ENCODE measurements at regions not wholly inside any gene's neighbourhood (a gene's known extent, or its start where the extent isn't known, plus 50 kb on each side); places are given as distances from the start of the nearest gene placed in this dataset.
"Not testable (repeated sequence)": the region's sequence is repeated elsewhere in the genome, so short reads cannot be mapped to it uniquely, and the experiment has no call there.

DNA sequence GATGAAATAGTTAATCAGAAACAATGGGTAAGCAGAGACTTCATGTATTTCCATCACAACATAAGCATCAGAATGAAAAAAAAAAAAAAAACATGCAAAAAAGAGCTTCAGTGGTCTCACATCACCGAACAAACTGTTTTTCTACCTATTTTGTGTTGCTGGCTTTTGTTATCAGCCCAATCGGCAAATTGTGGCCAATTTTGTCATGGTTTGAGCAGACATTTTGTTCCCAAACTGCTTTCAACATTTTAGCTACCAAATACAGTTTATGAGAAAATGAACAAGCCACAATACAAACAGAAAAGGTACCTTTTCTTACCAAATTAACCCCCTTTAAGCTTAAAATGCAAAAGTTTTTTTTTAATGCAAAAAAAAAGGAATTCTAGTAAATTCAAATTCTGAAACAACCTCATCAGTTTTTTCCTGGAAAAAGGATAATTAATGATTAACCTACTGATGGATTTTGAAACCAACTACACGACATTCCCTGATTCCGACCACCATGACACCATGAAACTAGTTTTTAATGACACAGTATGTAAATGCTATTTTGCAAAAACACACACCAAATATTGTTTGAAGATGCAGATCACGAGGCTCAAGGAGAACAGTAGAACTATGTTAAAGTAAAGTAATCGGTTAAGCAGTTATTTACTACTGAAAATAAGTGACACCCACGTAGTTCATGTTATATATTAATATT lies 316.7 kb downstream of the BCL2L11 start:
- H3K9ac ChIP-seq (ENCODE audit: low read length); H4K20me1 ChIP-seq (ENCODE audit: control insufficient read depth, insufficient read depth, low read length, poor library complexity, severe bottlenecking); POLR2A ChIA-PET; H3K36me3 ChIP-seq (replicated peaks in 1 of 2; ENCODE audit: control extremely low read depth in 1 of 2, control insufficient read depth in 1 of 2, extremely low read depth in 1 of 2, insufficient read depth in 2 of 2, low read length in 1 of 2); H3K27ac ChIP-seq (ENCODE audit: low read length in 2 of 2); H3K4me1 Mint-ChIP-seq; H3K9me3 Mint-ChIP-seq (ENCODE audit: insufficient read depth); H3K27ac Mint-ChIP-seq; H3K9me3 ChIP-seq (ENCODE audit: control extremely low read depth in 1 of 3, control insufficient read depth in 2 of 3, insufficient read depth in 1 of 3, low read length in 2 of 3); H3K27me3 Mint-ChIP-seq; H3K4me3 ChIP-seq (ENCODE audit: control extremely low read depth in 1 of 5, extremely low read depth in 1 of 5, insufficient read depth in 1 of 5, low read depth in 2 of 5, low read length in 4 of 5); H3K79me2 ChIP-seq (ENCODE audit: control insufficient read depth, insufficient read depth, low read length); H3K27me3 ChIP-seq (replicated peaks in 1 of 4; ENCODE audit: control extremely low read depth in 1 of 4, control insufficient read depth in 3 of 4, insufficient read depth in 4 of 4, low read length in 3 of 4); intact Hi-C loops (cut with micrococcal nuclease); H2AFZ ChIP-seq (ENCODE audit: insufficient read depth, low read depth, low read length, poor library complexity, severe bottlenecking); DNase-seq; H3K4me3 Mint-ChIP-seq; H3K4me2 ChIP-seq (replicated peaks; ENCODE audit: low read depth, low read length, poor library complexity, severe bottlenecking): not testable (repeated sequence)
- CTCF ChIA-PET: interaction anchor here (0.8 kb wide), 1 partner anchor 217 kb away, joined by 3 read pairs; no protein-coding TSS in a partner anchor
- ATAC-seq (ENCODE audit: low read depth): peak; percentile 8
- H3K4me1 ChIP-seq (ENCODE audit: control insufficient read depth in 2 of 2, insufficient read depth in 2 of 2, low read length in 2 of 2): peaks cover 1 to 10% of the 10 kb centered on the region in 2 donors
- WGBS (ENCODE audit: insufficient coverage): no CpG with 5 or more reads among the region's 7 CpGs

DNA sequence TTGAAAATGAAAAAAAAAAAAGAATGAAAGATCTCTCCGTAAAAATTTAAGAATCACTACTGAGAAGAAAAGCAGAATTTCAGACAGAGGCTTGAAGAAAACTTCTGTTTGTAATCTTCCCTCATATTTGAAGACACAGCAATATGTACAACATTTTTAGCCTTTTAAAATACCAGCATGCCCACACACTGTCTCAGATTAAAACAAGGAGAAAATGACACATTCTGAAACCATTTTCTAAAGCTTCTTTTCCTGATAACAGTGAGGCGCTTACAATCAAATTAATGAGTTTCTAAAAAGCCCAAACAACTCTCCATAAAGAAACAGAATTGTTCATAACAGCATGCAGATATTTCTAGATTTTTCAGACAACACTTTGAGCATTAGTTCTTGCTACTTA lies 317.4 kb downstream of the BCL2L11 start:
- not testable (repeated sequence) for H3K4me3 ChIP-seq (ENCODE audit: control extremely low read depth in 1 of 5, extremely low read depth in 1 of 5, insufficient read depth in 1 of 5, low read depth in 2 of 5, low read length in 4 of 5)

DNA sequence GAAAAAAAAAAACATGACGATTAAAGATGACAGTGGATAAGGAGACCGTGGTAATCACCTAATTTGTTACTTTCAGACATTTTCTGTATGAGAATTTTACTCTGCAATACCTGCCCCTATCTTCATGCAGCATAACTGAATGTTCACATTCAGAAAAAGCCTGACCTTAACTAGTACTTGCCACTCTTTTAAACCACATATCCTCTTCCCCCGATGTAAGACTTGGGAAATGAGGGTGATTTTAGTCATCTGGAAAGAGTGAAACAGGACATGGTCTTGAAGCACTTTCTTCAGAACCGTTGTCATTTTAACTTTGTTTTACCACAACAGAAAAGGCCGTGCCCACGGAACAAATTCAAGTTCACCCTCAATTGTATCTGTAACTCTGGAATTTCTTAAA lies 318.5 kb downstream of the BCL2L11 start:
- H3K9ac ChIP-seq (ENCODE audit: low read length); CTCF ChIA-PET; intact Hi-C loops (cut with micrococcal nuclease); DNase-seq; H4K20me1 ChIP-seq (ENCODE audit: control insufficient read depth, insufficient read depth, low read length, poor library complexity, severe bottlenecking); H3K9me3 ChIP-seq (ENCODE audit: control extremely low read depth in 1 of 3, control insufficient read depth in 2 of 3, insufficient read depth in 1 of 3, low read length in 2 of 3); H3K4me2 ChIP-seq (replicated peaks; ENCODE audit: low read depth, low read length, poor library complexity, severe bottlenecking); H3K4me1 ChIP-seq (ENCODE audit: control insufficient read depth in 2 of 2, insufficient read depth in 2 of 2, low read length in 2 of 2); H3K4me1 Mint-ChIP-seq; H3K36me3 ChIP-seq (replicated peaks in 1 of 2; ENCODE audit: control extremely low read depth in 1 of 2, control insufficient read depth in 1 of 2, extremely low read depth in 1 of 2, insufficient read depth in 2 of 2, low read length in 1 of 2); H3K27ac ChIP-seq (ENCODE audit: low read length in 2 of 2); H3K27me3 Mint-ChIP-seq; H3K4me3 ChIP-seq (ENCODE audit: control extremely low read depth in 1 of 5, extremely low read depth in 1 of 5, insufficient read depth in 1 of 5, low read depth in 2 of 5, low read length in 4 of 5); H2AFZ ChIP-seq (ENCODE audit: insufficient read depth, low read depth, low read length, poor library complexity, severe bottlenecking); H3K27me3 ChIP-seq (replicated peaks in 1 of 4; ENCODE audit: control extremely low read depth in 1 of 4, control insufficient read depth in 3 of 4, insufficient read depth in 4 of 4, low read length in 3 of 4); H3K79me2 ChIP-seq (ENCODE audit: control insufficient read depth, insufficient read depth, low read length); POLR2A ChIA-PET; ATAC-seq (ENCODE audit: low read depth); H3K4me3 Mint-ChIP-seq; H3K27ac Mint-ChIP-seq; H3K9me3 Mint-ChIP-seq (ENCODE audit: insufficient read depth): not testable (repeated sequence)
- WGBS (ENCODE audit: insufficient coverage): no CpG with 5 or more reads among the region's 6 CpGs

More for the DNA sequence above, 317.4 kb downstream of the BCL2L11 start:
- H3K36me3 ChIP-seq (replicated peaks in 1 of 2; ENCODE audit: control extremely low read depth in 1 of 2, control insufficient read depth in 1 of 2, extremely low read depth in 1 of 2, insufficient read depth in 2 of 2, low read length in 1 of 2); CTCF ChIA-PET; H3K4me1 ChIP-seq (ENCODE audit: control insufficient read depth in 2 of 2, insufficient read depth in 2 of 2, low read length in 2 of 2); H3K9me3 ChIP-seq (ENCODE audit: control extremely low read depth in 1 of 3, control insufficient read depth in 2 of 3, insufficient read depth in 1 of 3, low read length in 2 of 3); ATAC-seq (ENCODE audit: low read depth); H4K20me1 ChIP-seq (ENCODE audit: control insufficient read depth, insufficient read depth, low read length, poor library complexity, severe bottlenecking); H3K9ac ChIP-seq (ENCODE audit: low read length); H2AFZ ChIP-seq (ENCODE audit: insufficient read depth, low read depth, low read length, poor library complexity, severe bottlenecking); H3K27ac Mint-ChIP-seq; intact Hi-C loops (cut with micrococcal nuclease); H3K9me3 Mint-ChIP-seq (ENCODE audit: insufficient read depth); H3K4me2 ChIP-seq (replicated peaks; ENCODE audit: low read depth, low read length, poor library complexity, severe bottlenecking); H3K4me3 Mint-ChIP-seq; POLR2A ChIA-PET; H3K79me2 ChIP-seq (ENCODE audit: control insufficient read depth, insufficient read depth, low read length); H3K27me3 Mint-ChIP-seq; DNase-seq; H3K27ac ChIP-seq (ENCODE audit: low read length in 2 of 2); H3K4me1 Mint-ChIP-seq; H3K27me3 ChIP-seq (replicated peaks in 1 of 4; ENCODE audit: control extremely low read depth in 1 of 4, control insufficient read depth in 3 of 4, insufficient read depth in 4 of 4, low read length in 3 of 4): not testable (repeated sequence)
- WGBS (ENCODE audit: insufficient coverage): no CpG with 5 or more reads among the region's 2 CpGs

DNA sequence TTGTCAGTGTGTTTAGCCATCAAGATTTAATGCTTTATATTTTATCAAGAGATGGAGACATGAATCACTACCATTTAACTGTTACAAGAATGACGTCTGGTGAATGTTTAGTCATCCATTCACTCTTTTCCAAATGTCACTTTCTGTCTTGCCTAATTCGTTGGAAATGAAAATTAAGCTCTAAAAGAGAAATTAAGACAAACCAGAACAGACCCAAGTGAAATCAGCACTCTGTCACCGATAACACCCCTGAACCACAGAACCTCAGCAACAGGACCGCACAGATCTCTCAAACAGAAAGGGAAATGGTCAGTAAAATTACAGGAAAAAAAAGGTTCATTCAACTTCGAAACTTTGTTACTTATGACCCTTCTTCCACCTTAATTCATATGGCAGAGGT lies 320.9 kb downstream of the BCL2L11 start:
- H3K27me3 ChIP-seq (replicated peaks in 1 of 4; ENCODE audit: control extremely low read depth in 1 of 4, control insufficient read depth in 3 of 4, insufficient read depth in 4 of 4, low read length in 3 of 4); H3K4me2 ChIP-seq (replicated peaks; ENCODE audit: low read depth, low read length, poor library complexity, severe bottlenecking); DNase-seq; H3K4me1 Mint-ChIP-seq; H2AFZ ChIP-seq (ENCODE audit: insufficient read depth, low read depth, low read length, poor library complexity, severe bottlenecking); H3K9ac ChIP-seq (ENCODE audit: low read length); H3K9me3 Mint-ChIP-seq (ENCODE audit: insufficient read depth); H3K4me3 ChIP-seq (ENCODE audit: control extremely low read depth in 1 of 5, extremely low read depth in 1 of 5, insufficient read depth in 1 of 5, low read depth in 2 of 5, low read length in 4 of 5); H3K4me1 ChIP-seq (ENCODE audit: control insufficient read depth in 2 of 2, insufficient read depth in 2 of 2, low read length in 2 of 2); H4K20me1 ChIP-seq (ENCODE audit: control insufficient read depth, insufficient read depth, low read length, poor library complexity, severe bottlenecking); H3K27me3 Mint-ChIP-seq; intact Hi-C loops (cut with micrococcal nuclease); H3K79me2 ChIP-seq (ENCODE audit: control insufficient read depth, insufficient read depth, low read length); H3K4me3 Mint-ChIP-seq; H3K27ac Mint-ChIP-seq; POLR2A ChIA-PET; CTCF ChIA-PET; H3K36me3 ChIP-seq (replicated peaks in 1 of 2; ENCODE audit: control extremely low read depth in 1 of 2, control insufficient read depth in 1 of 2, extremely low read depth in 1 of 2, insufficient read depth in 2 of 2, low read length in 1 of 2); H3K9me3 ChIP-seq (ENCODE audit: control extremely low read depth in 1 of 3, control insufficient read depth in 2 of 3, insufficient read depth in 1 of 3, low read length in 2 of 3); H3K27ac ChIP-seq (ENCODE audit: low read length in 2 of 2); ATAC-seq (ENCODE audit: low read depth): not testable (repeated sequence)
- WGBS (ENCODE audit: insufficient coverage): no CpG with 5 or more reads among the region's 5 CpGs
